Activated T-helper 2 cell treated with anti-CD3 and anti-CD28 coated beads, Interferon-gamma antibody, Interleukin-2, Interleukin-4, amounts not matched to agents 10 μg/mL and 5 μg/mL and 100 μg/mL, durations not matched to agents 14 hours and 24 hours and 36 hours (primary cell): ENCODE measurements at regions not wholly inside any gene's neighbourhood (a gene's known extent, or its start where the extent isn't known, plus 50 kb on each side); places are given as distances from the start of the nearest gene placed in this dataset.

ENCODE experiments used
- DNase-seq: peaks from one replicate; pipeline ENCODE4 v3.0.0; 2021; ENCODE audit warnings: low spot score
- H3K27ac Mint-ChIP-seq: one replicate; pipeline ENCODE4 v1.8.0; 2021; ENCODE audit warnings: mixed read lengths
- H3K27me3 Mint-ChIP-seq: one replicate; pipeline ENCODE4 v1.8.0; 2021; ENCODE audit warnings: low read depth, mixed read lengths
- H3K36me3 Mint-ChIP-seq: one replicate; pipeline ENCODE4 v1.8.0; 2021; ENCODE audit warnings: low read depth, mixed read lengths
- H3K4me1 Mint-ChIP-seq: one replicate; pipeline ENCODE4 v1.8.0; 2021; ENCODE audit warnings: low read depth, mixed read lengths
- H3K4me3 Mint-ChIP-seq: one replicate; pipeline ENCODE4 v1.8.0; 2021; ENCODE audit warnings: low read depth, mild to moderate bottlenecking, moderate library complexity, mixed read lengths
- H3K9me3 Mint-ChIP-seq: one replicate; pipeline ENCODE4 v1.8.0; 2021; ENCODE audit warnings: mixed read lengths
- intact Hi-C: fragments of 100-400 bp; cut with micrococcal nuclease; formaldehyde crosslinking; loops from one replicate; pipeline ENCODE4 v1.15.1; 2023

DNA sequence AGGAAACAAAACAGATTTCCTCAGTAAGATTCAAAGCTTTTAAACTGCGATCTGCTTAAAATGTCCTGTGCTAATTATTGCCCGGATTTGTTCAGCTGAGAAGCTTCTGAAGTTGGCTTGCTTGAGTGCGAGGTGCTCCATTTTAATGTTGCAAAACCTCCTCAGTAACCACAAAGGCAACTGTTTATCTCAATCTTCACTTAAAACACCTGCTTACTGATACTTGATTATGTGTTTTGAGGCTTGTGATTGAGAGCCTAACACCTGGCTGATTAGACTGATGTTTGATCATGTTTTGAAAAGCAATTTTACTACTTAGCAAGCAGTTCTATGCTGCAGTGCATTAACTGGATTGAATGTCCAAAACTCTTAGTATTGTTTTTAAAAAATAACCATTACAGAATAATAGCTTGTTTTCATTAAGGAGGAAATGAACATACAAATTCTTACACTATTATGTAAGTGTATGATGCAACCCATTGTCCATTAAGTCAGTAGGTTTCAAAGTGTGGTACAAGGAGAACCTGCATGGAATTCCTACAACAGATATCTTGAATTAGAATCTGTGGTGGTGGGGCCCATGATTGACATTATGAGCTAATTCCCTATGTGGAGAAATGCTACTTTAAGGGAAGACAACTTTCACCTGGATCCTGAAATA lies 96.9 kb upstream of the FAM180A start:
- DNase-seq: no peak
- H3K27me3 Mint-ChIP-seq: peaks cover 4% of the 10 kb centered on the region
- H3K27ac Mint-ChIP-seq: no peak overlapping the region
- H3K4me1 Mint-ChIP-seq: no peaks in the 10 kb centered on the region
- H3K4me3 Mint-ChIP-seq: no peak overlapping the region
- H3K36me3 Mint-ChIP-seq: no peaks in the 10 kb centered on the region
- intact Hi-C loops: no loop called here
- H3K9me3 Mint-ChIP-seq: no peaks in the 10 kb centered on the region

DNA sequence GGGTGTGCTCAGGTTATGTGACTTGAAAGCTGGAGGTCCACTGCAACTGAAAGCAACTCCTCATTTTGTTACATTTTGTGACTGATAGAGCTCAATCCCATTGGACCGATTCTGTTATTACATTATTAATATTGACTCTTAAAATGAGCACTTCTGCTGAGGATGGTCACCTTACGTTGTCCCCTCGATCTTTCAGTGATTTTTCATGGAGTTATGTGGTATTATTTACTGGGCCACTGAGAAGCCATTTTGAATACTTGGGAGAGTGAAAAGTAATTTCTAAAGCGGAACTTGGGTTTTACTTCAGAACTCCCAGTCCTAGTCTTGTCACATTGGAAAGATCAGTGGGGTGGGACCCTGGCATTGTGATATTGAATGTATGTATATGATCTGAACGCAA lies 96.3 kb upstream of the FAM180A start:
- H3K27me3 Mint-ChIP-seq: peaks cover 4% of the 10 kb centered on the region
- no peak overlapping the region for H3K4me3 Mint-ChIP-seq

DNA sequence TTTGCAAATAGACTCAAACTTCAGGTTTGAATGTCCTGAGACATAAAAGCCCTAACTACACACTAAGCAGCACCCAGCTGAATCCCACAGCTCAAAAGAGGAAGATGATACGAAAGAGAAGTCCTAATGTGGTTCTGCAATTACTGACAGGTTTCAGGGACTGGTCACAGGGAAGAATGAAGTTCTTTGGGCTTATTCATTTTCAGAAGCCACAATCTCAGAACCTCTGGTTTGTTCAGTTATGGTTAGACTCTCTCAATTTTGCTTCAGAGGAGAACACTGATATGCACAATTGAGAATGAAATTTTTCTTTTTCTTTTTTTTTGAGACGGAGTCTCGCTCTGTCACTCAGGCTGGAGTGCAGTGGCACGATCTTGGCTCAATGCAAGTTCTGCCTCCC lies 94.6 kb upstream of the FAM180A start:
- Mint-ChIP-seq H3K27me3 (peaks cover 4% of the 10 kb centered on the region), H3K36me3 (no peaks in the 10 kb centered on the region), H3K27ac (no peak overlapping the region), H3K9me3 (no peaks in the 10 kb centered on the region), H3K4me3 (no peak overlapping the region), H3K4me1 (no peaks in the 10 kb centered on the region)
- intact Hi-C loops: no loop called here
- no peak for DNase-seq

More for the DNA sequence above, 96.3 kb upstream of the FAM180A start:
- intact Hi-C loops: no loop called here
- Mint-ChIP-seq H3K27ac (no peak overlapping the region), H3K36me3 (no peaks in the 10 kb centered on the region), H3K9me3 (no peaks in the 10 kb centered on the region), H3K4me1 (no peaks in the 10 kb centered on the region)
- DNase-seq: no peak

GRCh38 chr7:135842446-135843179 lies 94.0 kb upstream of the FAM180A start:
- H3K4me1 Mint-ChIP-seq: no peaks in the 10 kb centered on the region
- H3K36me3 Mint-ChIP-seq: no peaks in the 10 kb centered on the region
- DNase-seq: no peak
- intact Hi-C loops: no loop called here
- H3K4me3 Mint-ChIP-seq: no peak overlapping the region
- H3K27ac Mint-ChIP-seq: no peak overlapping the region
- peaks cover 4% of the 10 kb centered on the region for H3K27me3 Mint-ChIP-seq
- H3K9me3 Mint-ChIP-seq: no peaks in the 10 kb centered on the region

- intact Hi-C loops: no loop called here
- no peaks in the 10 kb centered on the region for H3K4me1 Mint-ChIP-seq
- no peaks in the 10 kb centered on the region for H3K36me3 Mint-ChIP-seq
- no peak overlapping the region for H3K4me3 Mint-ChIP-seq
- no peak for DNase-seq
- no peaks in the 10 kb centered on the region for H3K9me3 Mint-ChIP-seq
- no peak overlapping the region for H3K27ac Mint-ChIP-seq
- H3K27me3 Mint-ChIP-seq: peaks cover 4% of the 10 kb centered on the region
Observed at GRCh38 chr7:135840591-135840990, 92.0 kb upstream of the FAM180A start.

- intact Hi-C loops: no loop called here
Observed at GRCh38 chr7:135837675-135838074, 89.1 kb upstream of the FAM180A start.

GRCh38 chr7:135834266-135834665 lies 85.7 kb upstream of the FAM180A start:
- intact Hi-C loops: no loop called here
- Mint-ChIP-seq H3K4me3 (no peak overlapping the region), H3K27ac (no peak overlapping the region)

More at GRCh38 chr7:135837675-135838074, 89.1 kb upstream of the FAM180A start:
- Mint-ChIP-seq H3K27ac (no peak overlapping the region), H3K27me3 (no peaks in the 10 kb centered on the region), H3K36me3 (no peaks in the 10 kb centered on the region), H3K4me3 (no peak overlapping the region), H3K4me1 (no peaks in the 10 kb centered on the region), H3K9me3 (no peaks in the 10 kb centered on the region)
- DNase-seq: no peak

DNA sequence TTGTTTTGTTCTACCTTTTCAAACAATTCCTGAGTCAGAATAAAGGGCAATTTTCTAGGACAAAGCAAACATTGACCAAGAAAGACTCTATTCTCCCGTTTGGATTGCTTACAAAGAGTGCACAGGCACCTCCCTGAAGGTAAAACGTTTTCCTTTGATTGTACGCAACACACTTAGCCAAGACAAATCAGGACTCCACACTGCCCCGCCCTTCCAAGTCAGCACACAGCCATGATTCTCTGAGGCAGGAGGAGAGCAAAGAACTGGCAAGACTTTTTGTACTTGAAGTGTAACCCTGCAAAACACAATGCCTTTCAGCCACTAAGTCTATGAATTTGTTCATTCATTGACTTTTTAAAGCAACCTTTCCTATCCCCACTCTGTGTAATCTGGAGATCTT lies 85.0 kb upstream of the FAM180A start:
- intact Hi-C loops: no loop called here
- H3K36me3 Mint-ChIP-seq: no peaks in the 10 kb centered on the region
- no peaks in the 10 kb centered on the region for H3K9me3 Mint-ChIP-seq
- peaks cover 5% of the 10 kb centered on the region for H3K4me1 Mint-ChIP-seq
- no peak overlapping the region for H3K27ac Mint-ChIP-seq
- H3K27me3 Mint-ChIP-seq: no peaks in the 10 kb centered on the region
- no peak overlapping the region for H3K4me3 Mint-ChIP-seq
- DNase-seq: no peak

More at GRCh38 chr7:135834266-135834665, 85.7 kb upstream of the FAM180A start:
- Mint-ChIP-seq H3K36me3 (no peaks in the 10 kb centered on the region), H3K4me1 (peaks cover 5% of the 10 kb centered on the region), H3K9me3 (no peaks in the 10 kb centered on the region), H3K27me3 (no peaks in the 10 kb centered on the region)
- DNase-seq: no peak

- Mint-ChIP-seq H3K36me3 (no peaks in the 10 kb centered on the region), H3K27me3 (no peaks in the 10 kb centered on the region), H3K27ac (no peak overlapping the region), H3K4me1 (peaks cover 5% of the 10 kb centered on the region), H3K9me3 (no peaks in the 10 kb centered on the region), H3K4me3 (no peak overlapping the region)
- intact Hi-C loops: no loop called here
- no peak for DNase-seq
Observed at GRCh38 chr7:135831455-135832195, 83.0 kb upstream of the FAM180A start.

- no peaks in the 10 kb centered on the region for H3K36me3 Mint-ChIP-seq
- H3K27me3 Mint-ChIP-seq: no peaks in the 10 kb centered on the region
- no peak for DNase-seq
- no peak overlapping the region for H3K27ac Mint-ChIP-seq
- intact Hi-C loops: no loop called here
- H3K9me3 Mint-ChIP-seq: no peaks in the 10 kb centered on the region
- no peak overlapping the region for H3K4me3 Mint-ChIP-seq
- peaks cover 5% of the 10 kb centered on the region for H3K4me1 Mint-ChIP-seq
Observed at GRCh38 chr7:135828604-135829003, 80.0 kb upstream of the FAM180A start.

GRCh38 chr7:135827391-135827790 lies 78.8 kb upstream of the FAM180A start:
- Mint-ChIP-seq H3K4me3 (no peak overlapping the region), H3K4me1 (peaks cover 5% of the 10 kb centered on the region), H3K9me3 (no peaks in the 10 kb centered on the region), H3K36me3 (no peaks in the 10 kb centered on the region), H3K27me3 (no peaks in the 10 kb centered on the region), H3K27ac (no peak overlapping the region)
- DNase-seq: no peak
- intact Hi-C loops: no loop called here

GRCh38 chr7:135825406-135825805 lies 76.8 kb upstream of the FAM180A start:
- H3K4me1 Mint-ChIP-seq: no peaks in the 10 kb centered on the region
- H3K27me3 Mint-ChIP-seq: no peaks in the 10 kb centered on the region
- intact Hi-C loops: no loop called here
- H3K36me3 Mint-ChIP-seq: no peaks in the 10 kb centered on the region
- no peak for DNase-seq
- H3K27ac Mint-ChIP-seq: no peak overlapping the region
- no peak overlapping the region for H3K4me3 Mint-ChIP-seq
- H3K9me3 Mint-ChIP-seq: no peaks in the 10 kb centered on the region

GRCh38 chr7:135822376-135822775 lies 73.8 kb upstream of the FAM180A start:
- Mint-ChIP-seq H3K36me3 (no peaks in the 10 kb centered on the region), H3K4me1 (no peaks in the 10 kb centered on the region), H3K9me3 (no peaks in the 10 kb centered on the region), H3K4me3 (no peak overlapping the region), H3K27ac (no peak overlapping the region), H3K27me3 (no peaks in the 10 kb centered on the region)
- no peak for DNase-seq
- intact Hi-C loops: no loop called here
